ENCODE measurements at regions not wholly inside any gene's neighbourhood (a gene's known extent, or its start where the extent isn't known, plus 50 kb on each side); places are given as distances from the start of the nearest gene placed in this dataset.

DNA sequence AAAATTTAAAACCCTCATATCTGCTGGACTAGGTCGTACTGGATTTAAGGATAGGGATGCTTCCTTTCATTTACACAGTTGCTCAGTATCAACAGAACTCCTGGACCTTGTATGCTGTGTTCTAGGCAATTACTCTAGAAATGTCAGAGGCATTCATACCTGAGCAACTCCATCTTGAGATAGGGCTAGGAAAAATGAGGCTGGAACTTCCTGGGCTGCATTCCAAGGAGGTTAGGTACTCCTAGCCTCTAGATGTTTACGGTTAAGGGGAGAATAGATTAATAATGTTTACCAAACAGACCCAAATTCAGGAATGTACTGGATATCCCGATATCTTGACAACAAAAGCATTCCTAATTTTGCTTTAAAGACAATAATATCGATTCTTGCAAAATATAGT, 84.7 kb upstream of the NLGN4X start:
- CTCF ChIA-PET, result no interaction called here
- POLR2A ChIA-PET, result no interaction called here
- TF ChIP-seq BHLHE40 (IDR thresholded peaks at IDR 0.05; ENCODE audit: borderline replicate concordance) (no peak), CTBP1 (IDR thresholded peaks at IDR 0.05; ENCODE audit: borderline replicate concordance) (no peak)
- TF ChIP-seq, protein P1, sequence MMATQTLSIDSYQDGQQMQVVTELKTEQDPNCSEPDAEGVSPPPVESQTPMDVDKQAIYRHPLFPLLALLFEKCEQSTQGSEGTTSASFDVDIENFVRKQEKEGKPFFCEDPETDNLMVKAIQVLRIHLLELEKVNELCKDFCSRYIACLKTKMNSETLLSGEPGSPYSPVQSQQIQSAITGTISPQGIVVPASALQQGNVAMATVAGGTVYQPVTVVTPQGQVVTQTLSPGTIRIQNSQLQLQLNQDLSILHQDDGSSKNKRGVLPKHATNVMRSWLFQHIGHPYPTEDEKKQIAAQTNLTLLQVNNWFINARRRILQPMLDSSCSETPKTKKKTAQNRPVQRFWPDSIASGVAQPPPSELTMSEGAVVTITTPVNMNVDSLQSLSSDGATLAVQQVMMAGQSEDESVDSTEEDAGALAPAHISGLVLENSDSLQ (IDR thresholded peaks at IDR 0.05), result no peak
- DNase-seq (ENCODE audit: extremely low spot score), result no peak

DNA sequence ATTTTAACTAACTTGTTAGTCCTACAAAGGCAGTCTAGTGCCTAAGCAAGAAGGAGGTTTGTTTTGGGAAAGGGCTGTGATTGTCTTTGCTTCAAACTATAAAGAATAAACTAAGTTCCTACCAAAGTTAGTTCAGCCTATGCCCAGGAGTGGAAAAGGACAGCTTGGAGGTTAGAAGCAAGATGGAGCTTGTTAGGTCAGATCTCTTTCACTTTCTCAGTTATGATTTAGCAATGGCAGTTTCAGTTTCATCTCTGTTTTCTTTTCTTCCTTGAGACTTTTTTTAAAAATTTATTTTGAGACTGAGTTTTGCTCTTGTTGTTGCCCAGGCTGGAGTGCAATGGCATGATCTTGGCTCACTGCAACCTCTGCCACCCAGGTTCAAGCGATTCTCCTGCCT, 82.9 kb upstream of the NLGN4X start:
- ChIA-PET CTCF (no interaction called here), POLR2A (no interaction called here)
- no peak for DNase-seq (ENCODE audit: extremely low spot score)
- TF ChIP-seq SUZ12 (IDR thresholded peaks at IDR 0.05) (no peak), BHLHE40 (IDR thresholded peaks at IDR 0.05; ENCODE audit: borderline replicate concordance) (no peak), FOXK2 (IDR thresholded peaks at IDR 0.05) (no peak), HDGF (IDR thresholded peaks at IDR 0.05; ENCODE audit: borderline replicate concordance) (no peak), L3MBTL2 (conservative IDR thresholded peaks at IDR 0.05) (no peak)
- TF ChIP-seq, protein P1 (IDR thresholded peaks at IDR 0.05), result no peak

DNA sequence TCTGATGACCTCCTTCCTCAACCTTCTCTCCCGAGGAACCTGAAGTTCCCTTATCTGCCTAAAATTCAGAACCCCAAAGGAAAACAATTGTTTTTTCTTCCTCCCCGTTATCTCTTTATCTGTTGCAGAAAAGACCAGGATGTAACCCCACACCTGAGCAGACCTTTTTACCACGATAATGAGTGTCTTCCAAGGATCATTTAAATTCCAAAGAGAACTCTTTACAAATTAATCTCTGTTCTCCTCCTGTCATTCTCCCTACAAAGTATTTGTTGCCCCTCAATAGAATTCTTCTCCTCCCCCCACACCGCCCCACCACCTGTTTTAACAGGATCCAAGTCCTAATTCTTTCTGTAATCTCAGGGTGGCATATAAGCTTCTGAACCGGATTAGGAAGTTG, 78.5 kb upstream of the NLGN4X start:
- no peak for TF ChIP-seq BHLHE40 (IDR thresholded peaks at IDR 0.05; ENCODE audit: borderline replicate concordance)
- no peak for TF ChIP-seq FOXM1 (IDR thresholded peaks at IDR 0.05; ENCODE audit: borderline replicate concordance)
- TF ChIP-seq ARNT (IDR thresholded peaks at IDR 0.05), result no peak
- no peak for TF ChIP-seq ELF4 (IDR thresholded peaks at IDR 0.05)
- no peak for TF ChIP-seq LEF1 (IDR thresholded peaks at IDR 0.05; ENCODE audit: borderline replicate concordance)
- no peak for TF ChIP-seq CTBP1 (IDR thresholded peaks at IDR 0.05; ENCODE audit: borderline replicate concordance)
- no peak for TF ChIP-seq NFRKB (IDR thresholded peaks at IDR 0.05)
- no peak for TF ChIP-seq TARDBP (IDR thresholded peaks at IDR 0.05)
- TF ChIP-seq ZNF384 (IDR thresholded peaks at IDR 0.05), result no peak
- no peak for TF ChIP-seq HDGF (IDR thresholded peaks at IDR 0.05; ENCODE audit: borderline replicate concordance)
- no peak for DNase-seq (ENCODE audit: extremely low spot score)
- CTCF ChIA-PET, result no interaction called here
- POLR2A ChIA-PET, result no interaction called here

DNA sequence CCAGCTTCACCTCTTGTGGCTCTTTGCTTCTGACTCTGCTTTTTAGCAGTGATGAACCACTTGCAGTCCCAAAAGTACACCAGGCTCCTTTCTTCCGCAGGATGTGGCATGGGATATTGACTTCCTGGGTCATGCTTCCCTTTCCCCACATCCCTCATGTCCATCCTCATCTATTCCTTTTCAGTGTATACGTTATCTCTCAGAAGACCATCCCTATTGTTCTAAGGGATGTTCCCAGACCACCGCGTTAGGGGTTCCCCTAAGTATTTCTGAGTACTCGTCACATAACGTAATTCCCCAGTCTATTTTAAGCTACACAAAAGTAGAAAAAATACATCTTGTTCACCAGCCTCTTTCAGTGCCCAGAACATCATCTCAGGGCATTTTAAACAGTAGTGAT, 71.1 kb upstream of the NLGN4X start:
- POLR2A ChIA-PET, result no interaction called here
- CTCF ChIA-PET, result no interaction called here
- TF ChIP-seq ELF4 (IDR thresholded peaks at IDR 0.05) (no peak), FOXM1 (IDR thresholded peaks at IDR 0.05; ENCODE audit: borderline replicate concordance) (no peak), ARNT (IDR thresholded peaks at IDR 0.05) (no peak), FOXA1 (IDR thresholded peaks at IDR 0.05) (no peak), FOXK2 (IDR thresholded peaks at IDR 0.05) (no peak), SP1 (IDR thresholded peaks at IDR 0.05) (no peak), TARDBP (IDR thresholded peaks at IDR 0.05) (no peak), HDGF (IDR thresholded peaks at IDR 0.05; ENCODE audit: borderline replicate concordance) (no peak)
- no peak for DNase-seq (ENCODE audit: extremely low spot score)

DNA sequence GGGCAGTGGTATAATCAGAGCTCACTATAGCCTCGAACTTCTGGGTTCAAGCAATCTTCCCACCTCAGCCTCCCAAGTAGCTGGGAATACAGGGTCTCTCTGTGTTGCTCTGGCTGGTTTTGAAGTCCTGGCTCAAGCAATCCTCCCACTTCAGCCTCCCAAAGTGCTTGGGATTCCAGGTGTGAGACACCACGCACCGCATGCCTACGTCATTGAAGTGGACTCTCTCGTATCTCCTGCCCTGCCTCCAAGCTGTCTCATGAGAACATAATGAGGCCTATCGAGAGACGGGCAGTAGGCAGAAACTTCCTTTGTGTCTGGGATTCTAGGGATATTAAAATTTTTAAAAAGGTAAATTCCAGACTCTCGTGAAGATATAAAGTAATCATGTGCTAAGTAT, 65.0 kb upstream of the NLGN4X start:
- ChIA-PET CTCF (no interaction called here), POLR2A (no interaction called here)
- no peak for DNase-seq (ENCODE audit: extremely low spot score)
- TF ChIP-seq FOXA1 (IDR thresholded peaks at IDR 0.05) (no peak), L3MBTL2 (conservative IDR thresholded peaks at IDR 0.05) (no peak), ARNT (IDR thresholded peaks at IDR 0.05) (no peak), SP1 (IDR thresholded peaks at IDR 0.05) (no peak), HDGF (IDR thresholded peaks at IDR 0.05; ENCODE audit: borderline replicate concordance) (no peak), SUZ12 (IDR thresholded peaks at IDR 0.05) (no peak), BHLHE40 (IDR thresholded peaks at IDR 0.05; ENCODE audit: borderline replicate concordance) (no peak), LEF1 (IDR thresholded peaks at IDR 0.05; ENCODE audit: borderline replicate concordance) (no peak), FOXM1 (IDR thresholded peaks at IDR 0.05; ENCODE audit: borderline replicate concordance) (no peak), TARDBP (IDR thresholded peaks at IDR 0.05) (no peak), CTBP1 (IDR thresholded peaks at IDR 0.05; ENCODE audit: borderline replicate concordance) (no peak)

DNA sequence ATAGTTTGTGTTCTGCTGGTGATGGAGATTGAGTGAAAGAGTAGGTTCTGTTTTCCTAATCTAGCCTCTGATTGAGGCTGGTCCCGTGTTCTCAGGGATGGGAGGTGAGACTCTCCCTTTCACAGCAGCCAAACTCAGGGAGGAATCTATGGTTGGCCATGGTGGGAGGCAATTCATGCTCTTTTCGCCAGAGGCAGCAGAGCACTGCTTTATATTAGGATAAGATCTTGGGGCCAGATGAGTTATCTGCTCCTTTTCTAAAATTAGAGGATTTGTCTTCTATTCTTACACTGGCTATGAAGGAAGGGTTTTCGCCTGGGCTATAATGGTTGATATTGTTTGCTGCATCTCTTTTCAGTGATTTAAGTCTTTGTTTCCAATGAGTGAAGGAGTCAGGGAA, 63.9 kb upstream of the NLGN4X start:
- TF ChIP-seq FOXK2 (IDR thresholded peaks at IDR 0.05), result no peak
- TF ChIP-seq ZNF384 (IDR thresholded peaks at IDR 0.05), result no peak
- TF ChIP-seq NFRKB (IDR thresholded peaks at IDR 0.05), result no peak
- TF ChIP-seq FOXM1 (IDR thresholded peaks at IDR 0.05; ENCODE audit: borderline replicate concordance), result no peak
- no peak for TF ChIP-seq CTBP1 (IDR thresholded peaks at IDR 0.05; ENCODE audit: borderline replicate concordance)
- TF ChIP-seq, protein P1 (IDR thresholded peaks at IDR 0.05), result no peak
- no peak for TF ChIP-seq SUZ12 (IDR thresholded peaks at IDR 0.05)
- no peak for TF ChIP-seq SP1 (IDR thresholded peaks at IDR 0.05)
- TF ChIP-seq ARNT (IDR thresholded peaks at IDR 0.05), result no peak
- TF ChIP-seq BHLHE40 (IDR thresholded peaks at IDR 0.05; ENCODE audit: borderline replicate concordance), result no peak
- no peak for TF ChIP-seq HDGF (IDR thresholded peaks at IDR 0.05; ENCODE audit: borderline replicate concordance)
- no peak for TF ChIP-seq TARDBP (IDR thresholded peaks at IDR 0.05)
- TF ChIP-seq FOXA1 (IDR thresholded peaks at IDR 0.05), result no peak
- no peak for TF ChIP-seq ELF4 (IDR thresholded peaks at IDR 0.05)
- no peak for TF ChIP-seq L3MBTL2 (conservative IDR thresholded peaks at IDR 0.05)
- TF ChIP-seq LEF1 (IDR thresholded peaks at IDR 0.05; ENCODE audit: borderline replicate concordance), result no peak
- peak; percentile 3 for DNase-seq (ENCODE audit: extremely low spot score)

DNA sequence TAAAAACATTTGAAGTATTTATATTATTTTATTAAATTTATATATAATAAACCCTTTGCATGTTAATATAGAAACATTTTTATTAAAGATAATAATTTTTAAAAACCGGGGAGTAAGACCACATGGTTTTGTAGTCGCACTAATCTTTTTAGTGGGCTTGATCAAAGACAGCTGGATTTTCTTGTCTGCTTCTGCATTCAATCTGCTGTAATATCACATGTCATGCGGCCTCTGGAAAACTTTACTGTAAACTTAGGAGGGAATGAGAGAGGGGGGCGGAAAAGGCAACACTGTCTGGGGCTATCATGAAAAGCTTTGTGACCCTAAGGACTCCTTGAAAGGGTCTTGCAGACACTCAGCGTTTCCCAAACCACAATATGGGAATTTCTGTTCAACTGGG, 62.8 kb upstream of the NLGN4X start:
- no peak for DNase-seq (ENCODE audit: extremely low spot score)
- CTCF ChIA-PET, result no interaction called here
- TF ChIP-seq CTBP1 (IDR thresholded peaks at IDR 0.05; ENCODE audit: borderline replicate concordance) (no peak), L3MBTL2 (conservative IDR thresholded peaks at IDR 0.05) (no peak), LEF1 (IDR thresholded peaks at IDR 0.05; ENCODE audit: borderline replicate concordance) (no peak), ELF4 (IDR thresholded peaks at IDR 0.05) (no peak), SP1 (IDR thresholded peaks at IDR 0.05) (no peak), HDGF (IDR thresholded peaks at IDR 0.05; ENCODE audit: borderline replicate concordance) (no peak), FOXA1 (IDR thresholded peaks at IDR 0.05) (no peak), NFRKB (IDR thresholded peaks at IDR 0.05) (no peak), ZNF384 (IDR thresholded peaks at IDR 0.05) (no peak), FOXK2 (IDR thresholded peaks at IDR 0.05) (no peak), ARNT (IDR thresholded peaks at IDR 0.05) (no peak), SUZ12 (IDR thresholded peaks at IDR 0.05) (no peak), TARDBP (IDR thresholded peaks at IDR 0.05) (no peak)
- POLR2A ChIA-PET, result no interaction called here

More for the DNA sequence above, 63.9 kb upstream of the NLGN4X start:
- POLR2A ChIA-PET, result no interaction called here
- CTCF ChIA-PET, result no interaction called here

Data from HEK293T (cell line).